ENCODE measurements at regions not wholly inside any gene's neighbourhood (a gene's known extent, or its start where the extent isn't known, plus 50 kb on each side); places are given as distances from the start of the nearest gene placed in this dataset.
"Not testable (repeated sequence)": the region's sequence is repeated elsewhere in the genome, so short reads cannot be mapped to it uniquely, and the experiment has no call there.

DNA sequence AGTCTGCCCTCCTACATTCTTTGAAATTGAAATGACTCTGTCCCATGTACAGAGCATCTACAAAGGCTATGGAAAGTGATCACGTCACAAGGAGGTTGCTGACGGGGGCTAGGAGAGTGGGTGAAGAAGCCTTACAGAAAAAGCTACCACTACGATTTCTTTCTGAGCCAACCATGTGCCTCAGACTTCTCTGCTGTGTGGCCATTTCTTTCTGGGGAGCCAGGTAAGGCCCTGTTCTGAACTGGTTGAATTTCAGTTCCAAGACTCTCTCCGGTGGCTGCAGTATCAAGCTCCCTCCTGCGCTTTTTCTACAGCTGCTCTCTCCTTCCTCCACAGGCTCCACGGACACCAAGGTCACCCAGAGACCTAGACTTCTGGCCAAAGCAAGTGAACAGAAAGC, 112.5 kb upstream of the PRSS1 start:
- Histone ChIP-seq H3K9me3 (no peaks in the 10 kb centered on the region), H3K4me1 (ENCODE audit: low read depth) (no peaks in the 10 kb centered on the region), H3K36me3 (ENCODE audit: low read depth) (no peaks in the 10 kb centered on the region), H3K4me3 (no peak overlapping the region)
- TF ChIP-seq, protein P1, sequence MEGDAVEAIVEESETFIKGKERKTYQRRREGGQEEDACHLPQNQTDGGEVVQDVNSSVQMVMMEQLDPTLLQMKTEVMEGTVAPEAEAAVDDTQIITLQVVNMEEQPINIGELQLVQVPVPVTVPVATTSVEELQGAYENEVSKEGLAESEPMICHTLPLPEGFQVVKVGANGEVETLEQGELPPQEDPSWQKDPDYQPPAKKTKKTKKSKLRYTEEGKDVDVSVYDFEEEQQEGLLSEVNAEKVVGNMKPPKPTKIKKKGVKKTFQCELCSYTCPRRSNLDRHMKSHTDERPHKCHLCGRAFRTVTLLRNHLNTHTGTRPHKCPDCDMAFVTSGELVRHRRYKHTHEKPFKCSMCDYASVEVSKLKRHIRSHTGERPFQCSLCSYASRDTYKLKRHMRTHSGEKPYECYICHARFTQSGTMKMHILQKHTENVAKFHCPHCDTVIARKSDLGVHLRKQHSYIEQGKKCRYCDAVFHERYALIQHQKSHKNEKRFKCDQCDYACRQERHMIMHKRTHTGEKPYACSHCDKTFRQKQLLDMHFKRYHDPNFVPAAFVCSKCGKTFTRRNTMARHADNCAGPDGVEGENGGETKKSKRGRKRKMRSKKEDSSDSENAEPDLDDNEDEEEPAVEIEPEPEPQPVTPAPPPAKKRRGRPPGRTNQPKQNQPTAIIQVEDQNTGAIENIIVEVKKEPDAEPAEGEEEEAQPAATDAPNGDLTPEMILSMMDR (IDR thresholded peaks at IDR 0.05): no peak
- ATAC-seq: no peak
- intact Hi-C loops (cut with DNase I, micrococcal nuclease): no loop called here
- no peak for DNase-seq

DNA sequence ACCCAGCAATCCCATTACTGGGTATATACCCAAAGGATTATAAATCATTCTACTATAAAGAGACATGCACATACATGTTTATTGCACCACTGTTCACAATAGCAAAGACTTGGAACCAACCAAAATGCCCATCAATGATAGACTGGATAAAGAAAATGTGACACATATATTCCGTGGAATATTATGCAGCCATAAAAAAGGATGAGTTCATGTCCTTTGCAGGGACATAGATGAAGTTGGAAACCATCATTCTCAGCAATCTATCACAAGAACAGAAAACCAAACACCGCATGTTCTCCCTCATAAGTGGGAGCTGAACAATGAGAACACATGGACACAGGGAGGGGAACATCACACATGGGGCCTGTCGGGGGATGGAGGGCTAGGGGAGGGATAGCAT, 113.2 kb upstream of the PRSS1 start:
- H3K4me1 ChIP-seq (ENCODE audit: low read depth); H3K4me3 ChIP-seq; H3K36me3 ChIP-seq (ENCODE audit: low read depth); ATAC-seq; H3K9me3 ChIP-seq; DNase-seq; intact Hi-C loops (cut with DNase I, micrococcal nuclease): not testable (repeated sequence)

DNA sequence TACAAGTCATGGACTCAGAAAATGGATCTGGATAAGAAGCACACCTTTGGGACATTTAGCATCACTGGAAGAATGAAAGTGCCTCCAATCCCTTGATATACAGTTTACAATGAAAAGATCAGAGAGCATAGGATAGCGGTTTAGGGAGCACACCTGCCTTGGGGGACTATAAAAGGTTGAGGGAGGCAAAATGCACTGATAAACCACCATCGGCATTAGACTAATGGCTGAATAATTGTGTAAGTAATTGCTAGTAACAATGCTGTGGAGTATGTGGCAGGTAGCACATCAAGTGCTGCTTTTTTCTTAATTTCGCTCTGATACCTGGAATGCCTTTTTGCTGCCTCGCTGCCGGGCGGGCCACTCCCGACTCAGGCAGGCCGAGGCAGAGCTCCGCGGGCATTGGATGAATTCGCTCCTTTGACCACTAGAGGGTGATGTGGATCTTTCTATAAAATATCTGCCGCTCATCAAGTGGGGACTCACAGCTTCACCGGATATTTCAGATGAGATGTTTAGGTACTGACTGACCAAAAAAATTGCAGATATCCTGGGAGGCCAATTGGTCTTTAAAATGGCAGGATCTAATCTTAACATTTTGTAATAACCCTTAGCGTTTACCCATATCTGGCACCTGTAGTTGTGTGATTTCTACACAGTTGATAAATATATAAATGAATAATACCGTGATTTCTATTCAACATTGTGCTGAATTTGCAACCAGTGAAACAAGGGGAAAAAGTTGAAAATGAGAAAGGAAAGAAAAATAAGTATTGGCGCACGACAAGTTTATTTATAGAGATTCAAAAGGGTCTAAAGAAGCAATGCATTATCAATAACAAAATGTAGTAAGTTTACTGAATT, 116.8 kb upstream of the PRSS1 start:
- Histone ChIP-seq H3K36me3 (ENCODE audit: low read depth) (no peaks in the 10 kb centered on the region), H3K9me3 (no peaks in the 10 kb centered on the region), H3K4me1 (ENCODE audit: low read depth) (no peaks in the 10 kb centered on the region), H3K4me3 (no peak overlapping the region)
- intact Hi-C loops (cut with DNase I, micrococcal nuclease): no loop called here
- DNase-seq (peak in 2 of 3 donors; percentile 57 to 70), ATAC-seq (peak; percentile 85)
- TF ChIP-seq, protein P1 (IDR thresholded peaks at IDR 0.05): peak; percentile 44

DNA sequence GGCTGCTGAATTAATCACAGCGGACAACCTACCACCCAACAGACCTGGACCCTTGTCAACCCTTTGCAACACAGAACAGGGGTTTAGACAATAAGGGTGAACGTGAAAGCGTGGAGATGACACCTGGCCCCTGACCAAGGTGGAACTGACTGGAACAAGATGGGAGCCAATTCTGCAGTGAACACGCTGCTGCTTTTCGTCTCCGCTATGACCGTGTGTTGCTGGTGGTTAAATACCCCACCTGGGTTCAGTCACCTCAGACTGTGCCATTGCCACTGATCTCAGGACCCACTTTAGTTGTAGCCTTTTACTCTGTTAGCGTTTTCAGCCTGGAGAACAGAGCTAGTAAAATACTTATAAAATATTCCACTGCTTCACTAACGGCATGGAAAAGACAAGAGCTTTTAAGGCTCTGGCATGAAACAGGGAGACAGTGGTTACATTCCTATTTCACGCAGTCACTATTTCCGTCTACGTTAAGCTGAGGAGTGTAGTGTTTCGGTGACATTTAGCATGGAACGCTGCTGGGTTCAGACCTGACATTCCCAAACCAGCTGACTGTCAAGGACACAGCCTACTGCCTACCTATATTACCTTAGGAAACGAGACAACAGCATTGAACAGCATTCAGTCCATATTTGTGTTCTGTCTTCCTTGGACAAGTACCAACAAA, 119.5 kb upstream of the PRSS1 start:
- Histone ChIP-seq H3K4me3 (no peak overlapping the region), H3K9me3 (no peaks in the 10 kb centered on the region), H3K4me1 (ENCODE audit: low read depth) (no peaks in the 10 kb centered on the region), H3K36me3 (ENCODE audit: low read depth) (no peaks in the 10 kb centered on the region)
- intact Hi-C loops (cut with DNase I, micrococcal nuclease): no loop called here
- TF ChIP-seq, protein P1 (IDR thresholded peaks at IDR 0.05): no peak
- ATAC-seq: no peak
- DNase-seq: no peak

DNA sequence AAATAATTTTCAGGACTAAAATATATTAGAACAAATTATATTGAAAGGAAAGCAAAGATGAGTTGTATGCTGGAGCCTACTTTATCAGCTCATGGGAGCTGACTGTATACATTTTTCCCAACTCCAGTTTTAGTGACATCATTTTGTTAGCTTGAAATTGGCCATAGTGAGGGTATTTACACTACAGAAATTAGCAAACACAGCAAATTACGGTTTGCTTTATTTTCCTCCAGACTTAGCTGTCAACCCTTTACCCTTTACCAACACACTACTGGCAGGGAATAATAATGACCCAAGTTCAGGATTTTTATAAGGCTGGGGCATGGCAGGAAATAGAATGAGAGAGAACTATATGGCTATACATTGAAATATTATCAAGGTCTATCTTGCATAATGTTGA, 120.3 kb upstream of the PRSS1 start:
- no peak for DNase-seq
- Histone ChIP-seq H3K36me3 (ENCODE audit: low read depth) (no peaks in the 10 kb centered on the region), H3K4me3 (no peak overlapping the region), H3K4me1 (ENCODE audit: low read depth) (no peaks in the 10 kb centered on the region), H3K9me3 (no peaks in the 10 kb centered on the region)
- no peak for ATAC-seq
- intact Hi-C loops (cut with DNase I, micrococcal nuclease): no loop called here
- TF ChIP-seq, protein P1 (IDR thresholded peaks at IDR 0.05): no peak

DNA sequence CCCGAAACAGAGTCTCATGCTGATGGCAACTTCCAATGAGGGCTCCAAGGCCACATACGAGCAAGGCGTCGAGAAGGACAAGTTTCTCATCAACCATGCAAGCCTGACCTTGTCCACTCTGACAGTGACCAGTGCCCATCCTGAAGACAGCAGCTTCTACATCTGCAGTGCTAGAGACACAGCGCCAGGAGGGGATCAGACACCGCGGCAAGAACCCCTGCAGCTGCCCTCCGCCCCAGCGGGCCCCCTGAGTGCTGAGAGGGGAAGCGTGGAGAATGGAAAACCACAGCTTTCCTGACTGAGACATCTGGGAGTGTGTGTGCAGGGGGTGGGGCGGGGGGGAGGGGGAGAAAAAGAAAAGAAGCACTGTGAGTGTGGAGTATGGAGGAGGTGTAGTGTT, 122.0 kb upstream of the PRSS1 start:
- H3K4me1 ChIP-seq (ENCODE audit: low read depth); H3K36me3 ChIP-seq (ENCODE audit: low read depth); DNase-seq; intact Hi-C loops (cut with DNase I, micrococcal nuclease); H3K9me3 ChIP-seq; H3K4me3 ChIP-seq; ATAC-seq: not testable (repeated sequence)

Measured in mucosa of descending colon (tissue), 3 donors.